AG04450 (cell line): ENCODE measurements at regions not wholly inside any gene's neighbourhood (a gene's known extent, or its start where the extent isn't known, plus 50 kb on each side); places are given as distances from the start of the nearest gene placed in this dataset.
"Not testable (repeated sequence)": the region's sequence is repeated elsewhere in the genome, so short reads cannot be mapped to it uniquely, and the experiment has no call there.

Experiments used
- CTCF ChIA-PET: fragments of 300-600, 350-600 bp; formaldehyde crosslinking; extraction: SDS; loops from one replicate; lab custom pipeline; 2022; ENCODE audit warnings: antibody characterized with exemption, inconsistent platforms; lab: Charles Lee
- POLR2A ChIA-PET: fragments of 350-600 bp; formaldehyde crosslinking; extraction: SDS; loops from one replicate; lab custom pipeline; 2021; ENCODE audit warnings: antibody characterized with exemption, inconsistent platforms; lab: Yijun Ruan, JAX
- DNase-seq: peaks from one replicate; pipeline ENCODE4 v3.0.0-alpha.2; 2011; ENCODE audit warnings: low read depth, low spot score
- H3K27ac ChIP-seq: one replicate; pipeline ENCODE4 v1.5.1; 2012; ENCODE audit warnings: low read depth, low read length, control low read depth
- H3K27me3 ChIP-seq: one replicate; pipeline ENCODE4 v1.6.0; 2012; ENCODE audit warnings: low read length; ENCODE audit not compliant: control insufficient read depth, insufficient read depth
- H3K4me3 ChIP-seq: 2 replicates; pipeline ENCODE4 v1.5.1; 2011; ENCODE audit warnings: mild to moderate bottlenecking, low read depth, low read length, control low read depth
- H3K9me3 ChIP-seq: 2 replicates; pipeline ENCODE4 v1.5.1; 2012; ENCODE audit warnings: low read length; ENCODE audit not compliant: control insufficient read depth, insufficient read depth
- TF ChIP-seq, protein P1 (sequence below): IDR thresholded peaks from 2 replicates; pipeline ENCODE4 v1.5.1; 2011; ENCODE audit warnings: low read depth, low read length, control low read depth, inconsistent platforms

DNA sequence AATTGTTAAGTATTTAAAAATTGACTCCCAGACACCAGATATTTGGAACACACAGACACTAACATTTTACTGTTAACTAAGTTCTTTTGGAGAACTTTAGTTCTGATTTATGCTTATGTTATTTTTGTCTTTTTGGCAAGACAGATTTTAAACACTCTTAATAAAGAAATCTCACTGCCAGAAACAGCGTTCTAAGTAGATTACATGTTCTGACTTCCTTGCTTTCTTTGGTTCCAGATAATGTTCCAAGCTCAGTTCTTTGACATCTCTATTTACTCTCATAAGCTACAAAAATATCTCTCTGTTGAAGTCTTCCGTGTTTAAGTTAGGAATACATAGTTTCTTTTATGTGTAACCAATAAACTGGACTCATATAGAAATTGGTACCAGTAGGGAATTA lies 1699.6 kb downstream of the OTOL1 start:
- POLR2A ChIA-PET: no interaction called here
- no peak for DNase-seq
- Histone ChIP-seq H3K27me3 (no peaks in the 10 kb centered on the region), H3K4me3 (no peak overlapping the region), H3K27ac (no peak overlapping the region), H3K9me3 (no peaks in the 10 kb centered on the region)
- CTCF ChIA-PET: no interaction called here
- TF ChIP-seq, protein P1, sequence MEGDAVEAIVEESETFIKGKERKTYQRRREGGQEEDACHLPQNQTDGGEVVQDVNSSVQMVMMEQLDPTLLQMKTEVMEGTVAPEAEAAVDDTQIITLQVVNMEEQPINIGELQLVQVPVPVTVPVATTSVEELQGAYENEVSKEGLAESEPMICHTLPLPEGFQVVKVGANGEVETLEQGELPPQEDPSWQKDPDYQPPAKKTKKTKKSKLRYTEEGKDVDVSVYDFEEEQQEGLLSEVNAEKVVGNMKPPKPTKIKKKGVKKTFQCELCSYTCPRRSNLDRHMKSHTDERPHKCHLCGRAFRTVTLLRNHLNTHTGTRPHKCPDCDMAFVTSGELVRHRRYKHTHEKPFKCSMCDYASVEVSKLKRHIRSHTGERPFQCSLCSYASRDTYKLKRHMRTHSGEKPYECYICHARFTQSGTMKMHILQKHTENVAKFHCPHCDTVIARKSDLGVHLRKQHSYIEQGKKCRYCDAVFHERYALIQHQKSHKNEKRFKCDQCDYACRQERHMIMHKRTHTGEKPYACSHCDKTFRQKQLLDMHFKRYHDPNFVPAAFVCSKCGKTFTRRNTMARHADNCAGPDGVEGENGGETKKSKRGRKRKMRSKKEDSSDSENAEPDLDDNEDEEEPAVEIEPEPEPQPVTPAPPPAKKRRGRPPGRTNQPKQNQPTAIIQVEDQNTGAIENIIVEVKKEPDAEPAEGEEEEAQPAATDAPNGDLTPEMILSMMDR: no peak

DNA sequence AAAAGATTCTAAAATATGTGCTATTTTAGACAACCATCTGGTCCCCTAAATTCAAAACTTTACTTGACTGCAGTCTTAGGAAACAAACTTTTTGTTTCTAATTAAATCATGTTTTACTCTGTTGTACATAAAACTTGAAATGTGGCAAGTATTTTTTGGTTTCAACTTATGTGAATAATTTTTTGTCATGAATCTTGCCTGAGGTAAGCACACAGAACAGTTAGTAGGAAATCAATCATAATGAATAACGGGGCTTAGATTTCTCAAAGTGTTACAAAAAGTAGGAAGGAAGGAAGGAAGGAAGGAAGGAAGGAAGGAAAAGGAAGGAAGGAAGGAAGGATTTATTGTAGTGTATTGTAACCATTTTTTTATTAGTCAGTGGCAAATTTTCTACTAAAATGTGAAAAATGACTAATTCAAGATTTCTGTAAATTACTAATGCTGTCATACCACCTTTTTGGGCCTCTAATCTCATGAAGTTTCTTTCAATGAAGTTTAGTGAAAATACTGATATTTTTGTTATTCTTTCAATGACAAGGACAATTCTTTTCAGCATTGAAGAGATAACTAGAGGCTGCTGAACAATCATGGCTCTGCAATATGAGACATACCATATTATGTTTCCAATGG lies 1689.2 kb downstream of the OTOL1 start:
- TF ChIP-seq, protein P1: no peak
- CTCF ChIA-PET: no interaction called here
- Histone ChIP-seq H3K27me3 (no peaks in the 10 kb centered on the region), H3K4me3 (no peak overlapping the region), H3K27ac (no peak overlapping the region), H3K9me3 (no peaks in the 10 kb centered on the region)
- no peak for DNase-seq
- POLR2A ChIA-PET: no interaction called here

DNA sequence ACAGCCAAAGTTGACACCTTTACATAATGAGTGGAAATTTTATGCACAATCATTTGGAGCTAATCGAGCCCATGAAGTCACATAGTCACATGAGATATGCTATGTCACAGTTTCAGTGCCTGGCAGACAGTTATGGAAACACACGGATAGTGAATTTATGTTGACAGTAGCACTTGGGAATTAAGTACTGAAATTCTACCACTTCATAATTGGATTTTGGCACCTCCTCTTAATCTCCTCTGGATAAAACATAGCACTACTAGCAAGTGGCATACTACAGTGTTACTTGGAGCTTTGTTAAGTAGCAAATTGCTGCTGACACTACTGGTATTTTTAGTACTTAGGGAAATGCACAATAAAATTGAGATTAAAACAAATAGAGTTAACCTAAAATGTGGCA lies 1679.4 kb downstream of the OTOL1 start:
- POLR2A ChIA-PET: no interaction called here
- TF ChIP-seq, protein P1: no peak
- no peak for DNase-seq
- CTCF ChIA-PET: no interaction called here
- H3K4me3 ChIP-seq: no peak overlapping the region
- H3K9me3 ChIP-seq: peaks cover 13% of the 10 kb centered on the region; the same call in 1 of the 2 replicates
- H3K27ac ChIP-seq: no peak overlapping the region
- H3K27me3 ChIP-seq: no peaks in the 10 kb centered on the region

DNA sequence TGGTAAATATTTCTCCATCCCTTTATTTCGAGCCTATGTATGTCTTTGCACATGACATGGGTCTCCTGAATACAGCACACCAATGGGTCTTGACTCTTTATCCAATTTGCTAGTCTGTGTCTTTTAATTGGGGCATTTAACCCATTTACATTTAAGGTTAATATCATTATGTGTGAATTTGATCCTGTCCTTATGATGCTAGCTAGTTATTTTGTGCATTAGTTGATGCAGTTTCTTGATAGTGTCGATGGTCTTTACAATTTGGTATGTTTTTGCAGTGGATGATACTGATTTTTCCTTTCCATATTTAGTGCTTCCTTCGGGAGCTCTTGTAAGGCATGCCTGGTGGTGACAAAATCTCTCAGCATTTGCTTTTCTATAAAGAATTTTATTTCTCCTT lies 1675.9 kb downstream of the OTOL1 start:
- H3K27me3 ChIP-seq, DNase-seq, CTCF ChIA-PET, POLR2A ChIA-PET, H3K27ac ChIP-seq, H3K4me3 ChIP-seq: not testable (repeated sequence)
- H3K9me3 ChIP-seq: peaks cover 19% of the 10 kb centered on the region; the same call in 1 of the 2 replicates

DNA sequence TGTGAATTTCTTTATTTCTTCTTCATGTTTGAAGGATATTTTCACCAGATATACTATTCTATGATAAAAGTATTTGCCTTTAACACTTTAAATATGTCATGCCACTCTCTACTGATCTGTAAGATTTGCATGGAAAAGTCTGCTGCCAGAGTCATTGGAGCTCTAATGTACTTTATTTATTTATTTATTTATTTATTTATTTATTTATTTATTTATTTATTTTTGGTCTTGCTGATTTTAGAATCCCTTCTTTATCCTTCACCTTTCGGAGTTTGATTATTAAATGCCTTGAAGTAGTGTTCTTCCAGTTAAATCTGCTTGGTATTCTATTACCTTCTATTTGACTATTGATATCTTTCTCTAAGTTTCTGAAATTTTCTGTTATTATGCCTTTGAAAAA lies 1669.6 kb downstream of the OTOL1 start:
- Histone ChIP-seq H3K4me3 (no peak overlapping the region), H3K9me3 (peaks cover 6% of the 10 kb centered on the region; the same call in 1 of the 2 replicates)
- CTCF ChIA-PET: no interaction called here

More for the DNA sequence above, 1669.6 kb downstream of the OTOL1 start:
- Histone ChIP-seq H3K27me3 (no peaks in the 10 kb centered on the region), H3K27ac (no peak overlapping the region)
- DNase-seq: no peak
- TF ChIP-seq, protein P1: no peak
- POLR2A ChIA-PET: no interaction called here
